ENCODE measurements at regions not wholly inside any gene's neighbourhood (a gene's known extent, or its start where the extent isn't known, plus 50 kb on each side); places are given as distances from the start of the nearest gene placed in this dataset.

DNA sequence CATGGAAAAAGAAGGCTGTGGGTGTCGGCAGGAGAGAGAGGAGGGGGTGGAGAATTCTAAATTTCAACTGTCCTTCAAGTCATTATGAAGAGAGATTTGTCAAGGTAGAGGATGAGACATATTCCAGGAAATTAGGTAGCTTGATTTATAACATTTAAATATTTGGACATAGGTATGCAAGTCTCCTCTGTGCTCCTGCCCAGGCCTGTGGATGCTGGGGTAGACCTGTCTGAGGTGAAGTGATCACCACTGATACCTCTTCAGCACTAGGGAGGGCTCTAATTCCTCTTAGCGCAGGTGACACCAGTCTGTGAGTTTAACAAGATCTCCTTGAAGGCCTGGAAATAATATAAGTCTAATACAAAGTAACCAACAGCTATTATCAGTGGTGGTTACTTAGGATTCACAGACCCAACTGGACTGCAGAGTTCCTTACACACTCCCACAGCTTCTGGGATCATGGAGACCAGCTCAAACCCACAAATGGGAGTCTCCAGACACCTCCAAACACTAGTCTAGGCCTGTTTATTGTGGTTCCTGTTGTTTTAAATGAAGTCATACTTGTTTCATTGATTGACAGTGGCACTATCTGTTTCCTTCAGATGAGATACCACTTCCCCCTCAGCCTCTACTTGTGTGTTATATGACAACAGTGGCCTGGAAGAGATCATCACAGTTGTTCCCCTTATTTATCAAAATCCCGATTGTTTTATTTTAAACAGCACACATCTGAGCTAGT lies 104.1 kb upstream of the ITPRID2 start:
- Histone ChIP-seq H3K4me2 (ENCODE audit: low read length) (no peak overlapping the region), H3K4me1 (ENCODE audit: insufficient read depth, low read length, poor library complexity, severe bottlenecking) (no peaks in the 10 kb centered on the region), H4K20me1 (ENCODE audit: insufficient read depth, low read length) (no peaks in the 10 kb centered on the region), H3K27ac (ENCODE audit: low read depth, low read length, poor library complexity, severe bottlenecking) (no peak overlapping the region), H3K9me3 (ENCODE audit: low read length) (no peaks in the 10 kb centered on the region), H3K4me3 (ENCODE audit: low read depth, low read length, poor library complexity, severe bottlenecking) (no peak overlapping the region), H3K79me2 (ENCODE audit: insufficient read depth, low read depth, low read length) (no peaks in the 10 kb centered on the region), H2AFZ (ENCODE audit: low read length) (no peak overlapping the region), H3K36me3 (ENCODE audit: insufficient read depth, low read length) (no peaks in the 10 kb centered on the region), H3K9me2 (ENCODE audit: insufficient read depth, low read length) (no peaks in the 10 kb centered on the region)
- POLR2A ChIA-PET: interaction anchor here (0.6 to 1.7 kb wide), 3 partner anchors 14 to 1177 kb away, joined by 3 to 4 read pairs (median 3); no protein-coding TSS in a partner anchor
- CTCF ChIA-PET (ENCODE audit: unreplicated experiment): no interaction called here
- no TSS peak for BruUV-seq (replicated peaks)
- TF ChIP-seq EZH2phosphoT487 (IDR thresholded peaks at IDR 0.05; ENCODE audit: borderline replicate concordance, low read depth, low read length): no peak
- TF ChIP-seq, protein P1, sequence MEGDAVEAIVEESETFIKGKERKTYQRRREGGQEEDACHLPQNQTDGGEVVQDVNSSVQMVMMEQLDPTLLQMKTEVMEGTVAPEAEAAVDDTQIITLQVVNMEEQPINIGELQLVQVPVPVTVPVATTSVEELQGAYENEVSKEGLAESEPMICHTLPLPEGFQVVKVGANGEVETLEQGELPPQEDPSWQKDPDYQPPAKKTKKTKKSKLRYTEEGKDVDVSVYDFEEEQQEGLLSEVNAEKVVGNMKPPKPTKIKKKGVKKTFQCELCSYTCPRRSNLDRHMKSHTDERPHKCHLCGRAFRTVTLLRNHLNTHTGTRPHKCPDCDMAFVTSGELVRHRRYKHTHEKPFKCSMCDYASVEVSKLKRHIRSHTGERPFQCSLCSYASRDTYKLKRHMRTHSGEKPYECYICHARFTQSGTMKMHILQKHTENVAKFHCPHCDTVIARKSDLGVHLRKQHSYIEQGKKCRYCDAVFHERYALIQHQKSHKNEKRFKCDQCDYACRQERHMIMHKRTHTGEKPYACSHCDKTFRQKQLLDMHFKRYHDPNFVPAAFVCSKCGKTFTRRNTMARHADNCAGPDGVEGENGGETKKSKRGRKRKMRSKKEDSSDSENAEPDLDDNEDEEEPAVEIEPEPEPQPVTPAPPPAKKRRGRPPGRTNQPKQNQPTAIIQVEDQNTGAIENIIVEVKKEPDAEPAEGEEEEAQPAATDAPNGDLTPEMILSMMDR (conservative IDR thresholded peaks at IDR 0.05; ENCODE audit: low read length): no peak
- no peak for DNase-seq (ENCODE audit: low spot score)
- intact Hi-C loops (cut with micrococcal nuclease; ENCODE audit: unreplicated experiment): no loop called here

DNA sequence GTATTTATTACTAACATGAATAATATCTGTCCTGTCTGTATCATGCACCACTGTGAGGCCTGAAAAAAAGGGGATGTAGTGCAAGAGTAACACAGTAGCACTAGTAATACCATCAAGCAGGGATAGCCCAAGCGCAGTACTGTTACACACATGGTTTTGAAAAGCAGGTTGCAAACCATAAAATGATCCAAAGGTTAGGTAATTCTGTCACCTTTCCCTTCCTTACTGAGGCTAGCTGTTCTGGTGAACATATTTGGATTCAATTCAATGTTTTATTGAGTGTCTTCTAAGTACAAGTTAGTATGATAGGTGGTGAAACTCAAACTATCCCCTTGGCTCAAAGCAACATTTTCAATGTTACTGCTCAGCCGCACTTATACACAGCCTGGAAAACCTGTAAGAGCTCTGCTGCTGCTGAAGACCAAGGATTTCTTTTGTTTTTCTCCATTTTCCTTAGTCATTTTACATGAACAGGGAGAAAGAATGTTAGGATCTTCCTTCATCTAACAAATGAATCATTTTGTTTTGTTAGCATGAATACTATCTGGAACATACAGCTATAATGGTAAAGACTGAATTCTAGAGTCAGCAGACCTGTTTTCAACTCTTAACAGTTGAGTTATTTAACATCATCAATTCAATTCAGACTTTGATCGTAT lies 102.5 kb upstream of the ITPRID2 start:
- H2AFZ ChIP-seq (ENCODE audit: low read length): no peak overlapping the region
- TF ChIP-seq EZH2phosphoT487 (IDR thresholded peaks at IDR 0.05; ENCODE audit: borderline replicate concordance, low read depth, low read length): no peak
- TF ChIP-seq, protein P1 (conservative IDR thresholded peaks at IDR 0.05; ENCODE audit: low read length): no peak
- no TSS peak for BruUV-seq (replicated peaks)
- no peaks in the 10 kb centered on the region for H3K36me3 ChIP-seq (ENCODE audit: insufficient read depth, low read length)
- ChIA-PET CTCF (ENCODE audit: unreplicated experiment) (no interaction called here), POLR2A (interaction anchor here (0.5 to 1.7 kb wide), 6 partner anchors 8 to 210 kb away, joined by 3 to 4 read pairs (median 4); no protein-coding TSS in a partner anchor)
- no peaks in the 10 kb centered on the region for H3K79me2 ChIP-seq (ENCODE audit: insufficient read depth, low read depth, low read length)
- H3K4me3 ChIP-seq (ENCODE audit: low read depth, low read length, poor library complexity, severe bottlenecking): no peak overlapping the region
- no peaks in the 10 kb centered on the region for H3K4me1 ChIP-seq (ENCODE audit: insufficient read depth, low read length, poor library complexity, severe bottlenecking)
- intact Hi-C loops (cut with micrococcal nuclease; ENCODE audit: unreplicated experiment): no loop called here
- no peaks in the 10 kb centered on the region for H4K20me1 ChIP-seq (ENCODE audit: insufficient read depth, low read length)
- no peaks in the 10 kb centered on the region for H3K9me3 ChIP-seq (ENCODE audit: low read length)
- no peak overlapping the region for H3K4me2 ChIP-seq (ENCODE audit: low read length)
- H3K27ac ChIP-seq (ENCODE audit: low read depth, low read length, poor library complexity, severe bottlenecking): no peak overlapping the region
- no peaks in the 10 kb centered on the region for H3K9me2 ChIP-seq (ENCODE audit: insufficient read depth, low read length)
- DNase-seq (ENCODE audit: low spot score): no peak

Data from OCI-LY7 (cell line).